Brain microvascular endothelial cell (primary cell): ENCODE measurements at regions not wholly inside any gene's neighbourhood (a gene's known extent, or its start where the extent isn't known, plus 50 kb on each side); places are given as distances from the start of the nearest gene placed in this dataset.

Source experiments
- DNase-seq: peaks from one replicate; pipeline ENCODE4 v3.0.0-alpha.2; 2020
- H3K27ac ChIP-seq: fragments of 250-450 bp; sonication (Bioruptor Pico); 2 replicates; pipeline ENCODE4 v1.5.1; 2020; ENCODE audit warnings: mild to moderate bottlenecking, moderate library complexity
- H3K27me3 ChIP-seq: fragments of 250-450 bp; sonication (Bioruptor Pico); replicated peaks from 2 replicates; pipeline ENCODE4 v1.5.1; 2020; ENCODE audit warnings: mild to moderate bottlenecking
- H3K36me3 ChIP-seq: fragments of 250-450 bp; sonication (Bioruptor Pico); replicated peaks from 2 replicates; pipeline ENCODE4 v1.5.1; 2020; ENCODE audit warnings: mild to moderate bottlenecking
- H3K4me3 ChIP-seq: 2 replicates; pipeline ENCODE4 v1.5.1; 2011; ENCODE audit warnings: low read depth, mild to moderate bottlenecking, control low read depth, low read length, moderate library complexity
- in situ Hi-C: cut with HindIII; loops from 2 replicates; pipeline ENCODE4 v1.10.0; 2017; ENCODE audit warnings: low sequenced_read_pairs, low pct_ligation_motif_present
- TF ChIP-seq, protein P1 (sequence below): IDR thresholded peaks from 2 replicates; pipeline ENCODE4 v1.5.1; 2011; ENCODE audit warnings: low read depth, mild to moderate bottlenecking, moderate library complexity, low read length, control low read depth, inconsistent platforms; ENCODE audit errors: missing control alignments

GRCh38 chr16:5438591-5438990, 341.0 kb upstream of the EEF2KMT start:
- TF ChIP-seq, protein P1, sequence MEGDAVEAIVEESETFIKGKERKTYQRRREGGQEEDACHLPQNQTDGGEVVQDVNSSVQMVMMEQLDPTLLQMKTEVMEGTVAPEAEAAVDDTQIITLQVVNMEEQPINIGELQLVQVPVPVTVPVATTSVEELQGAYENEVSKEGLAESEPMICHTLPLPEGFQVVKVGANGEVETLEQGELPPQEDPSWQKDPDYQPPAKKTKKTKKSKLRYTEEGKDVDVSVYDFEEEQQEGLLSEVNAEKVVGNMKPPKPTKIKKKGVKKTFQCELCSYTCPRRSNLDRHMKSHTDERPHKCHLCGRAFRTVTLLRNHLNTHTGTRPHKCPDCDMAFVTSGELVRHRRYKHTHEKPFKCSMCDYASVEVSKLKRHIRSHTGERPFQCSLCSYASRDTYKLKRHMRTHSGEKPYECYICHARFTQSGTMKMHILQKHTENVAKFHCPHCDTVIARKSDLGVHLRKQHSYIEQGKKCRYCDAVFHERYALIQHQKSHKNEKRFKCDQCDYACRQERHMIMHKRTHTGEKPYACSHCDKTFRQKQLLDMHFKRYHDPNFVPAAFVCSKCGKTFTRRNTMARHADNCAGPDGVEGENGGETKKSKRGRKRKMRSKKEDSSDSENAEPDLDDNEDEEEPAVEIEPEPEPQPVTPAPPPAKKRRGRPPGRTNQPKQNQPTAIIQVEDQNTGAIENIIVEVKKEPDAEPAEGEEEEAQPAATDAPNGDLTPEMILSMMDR: no peak
- Histone ChIP-seq H3K27me3 (no peaks in the 10 kb centered on the region), H3K27ac (no peak overlapping the region), H3K4me3 (no peak overlapping the region), H3K36me3 (no peaks in the 10 kb centered on the region)
- no peak for DNase-seq
- in situ Hi-C loops: no loop called here

DNA sequence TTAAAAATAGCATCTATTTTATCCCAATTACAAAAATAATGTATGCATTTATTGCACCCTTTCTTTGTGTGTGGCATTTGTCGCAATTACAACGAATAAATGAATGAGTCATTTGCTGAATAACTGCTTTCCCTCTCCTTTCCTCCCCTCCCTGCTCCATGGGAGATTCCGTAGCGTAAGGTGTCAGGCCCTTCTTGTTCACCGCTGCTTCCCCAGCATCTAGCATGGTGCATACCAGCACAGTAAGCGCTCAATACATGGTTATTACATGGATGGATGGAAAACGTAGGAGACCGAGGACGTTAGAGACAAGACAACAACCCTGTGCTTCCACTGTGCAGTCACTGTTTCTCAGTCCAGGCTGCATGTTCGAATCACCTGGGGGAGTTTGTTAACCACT, 336.0 kb upstream of the EEF2KMT start:
- DNase-seq: no peak
- in situ Hi-C loops: no loop called here
- Histone ChIP-seq H3K27me3 (no peaks in the 10 kb centered on the region), H3K4me3 (no peak overlapping the region), H3K36me3 (no peaks in the 10 kb centered on the region), H3K27ac (no peak overlapping the region)
- TF ChIP-seq, protein P1: no peak

DNA sequence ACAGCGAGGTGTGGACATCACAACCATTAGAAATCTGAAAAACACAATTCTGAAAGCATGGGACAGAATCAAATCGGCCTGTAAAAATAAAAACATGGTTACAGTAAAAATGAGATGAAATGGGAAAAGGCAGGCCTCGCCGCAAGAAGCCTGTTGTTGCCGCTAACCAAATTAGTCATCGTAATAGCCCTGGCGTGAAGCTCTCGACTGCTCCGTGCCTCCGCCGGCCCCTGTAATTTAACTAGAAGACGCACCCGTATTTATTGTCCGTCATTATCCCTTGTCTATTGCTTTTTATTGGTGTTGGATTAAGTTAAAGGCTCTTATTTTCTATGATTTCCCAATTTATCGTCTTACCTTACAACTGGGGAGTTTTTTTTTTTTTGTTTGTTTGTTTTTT, 334.6 kb upstream of the EEF2KMT start:
- H3K27ac ChIP-seq: no peak overlapping the region
- in situ Hi-C loops: no loop called here
- no peaks in the 10 kb centered on the region for H3K36me3 ChIP-seq
- TF ChIP-seq, protein P1: no peak
- no peaks in the 10 kb centered on the region for H3K27me3 ChIP-seq
- no peak overlapping the region for H3K4me3 ChIP-seq
- DNase-seq: no peak

DNA sequence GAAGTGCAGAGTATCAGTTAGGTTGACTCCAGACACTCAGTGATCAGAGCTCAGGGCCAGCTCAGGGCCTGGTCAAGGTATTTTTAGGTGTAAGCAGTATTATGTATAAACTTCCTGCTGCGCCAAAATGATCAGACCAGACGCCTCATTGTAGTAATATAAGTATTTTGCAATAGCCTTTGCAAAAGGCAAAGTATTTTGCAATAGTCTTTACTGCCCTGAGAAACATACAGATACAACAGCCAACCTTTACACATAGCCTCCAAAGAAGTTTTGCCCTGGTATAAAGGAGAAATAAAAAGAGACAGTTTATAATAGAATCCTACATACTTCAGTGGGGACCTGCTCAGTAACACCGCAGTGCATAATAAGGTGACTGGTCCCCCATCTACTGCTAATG, 333.0 kb upstream of the EEF2KMT start:
- in situ Hi-C loops: no loop called here
- no peak for DNase-seq
- TF ChIP-seq, protein P1: no peak
- no peaks in the 10 kb centered on the region for H3K36me3 ChIP-seq
- H3K4me3 ChIP-seq: no peak overlapping the region
- H3K27me3 ChIP-seq: no peaks in the 10 kb centered on the region
- no peak overlapping the region for H3K27ac ChIP-seq

DNA sequence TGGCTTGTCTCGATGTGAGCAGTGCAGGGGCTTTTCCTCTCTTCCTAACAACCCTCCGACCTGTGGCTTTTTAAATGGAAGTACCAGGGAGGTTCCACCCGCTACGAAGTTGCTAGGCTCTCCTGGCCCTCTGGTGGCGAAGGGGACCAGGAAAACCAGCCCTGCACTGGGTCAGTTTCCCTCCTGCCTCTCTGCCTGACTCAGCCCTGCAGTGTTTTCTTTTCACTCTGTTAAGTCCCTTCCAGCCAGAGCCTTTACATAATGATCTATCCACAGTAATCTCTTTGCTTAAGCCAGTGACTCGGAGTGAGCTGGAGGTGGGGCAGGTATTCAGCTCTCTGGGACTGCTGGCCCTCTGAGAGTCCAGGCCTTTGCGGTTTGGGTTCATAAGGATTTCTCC, 331.3 kb upstream of the EEF2KMT start:
- Histone ChIP-seq H3K36me3 (no peaks in the 10 kb centered on the region), H3K27ac (no peak overlapping the region), H3K27me3 (no peaks in the 10 kb centered on the region), H3K4me3 (no peak overlapping the region)
- DNase-seq: no peak
- in situ Hi-C loops: no loop called here
- TF ChIP-seq, protein P1: no peak

GRCh38 chr16:5427571-5427970, 330.0 kb upstream of the EEF2KMT start:
- Histone ChIP-seq H3K27ac (no peak overlapping the region), H3K36me3 (no peaks in the 10 kb centered on the region), H3K4me3 (no peak overlapping the region), H3K27me3 (no peaks in the 10 kb centered on the region)
- in situ Hi-C loops: no loop called here
- TF ChIP-seq, protein P1: no peak
- no peak for DNase-seq
